ENCODE measurements at regions not wholly inside any gene's neighbourhood (a gene's known extent, or its start where the extent isn't known, plus 50 kb on each side); places are given as distances from the start of the nearest gene placed in this dataset.

GRCh38 chrX:150310417-150310816 is 52.7 kb upstream of the MAMLD1 start:
- ATAC-seq = no peak
- 76 to 93% (median 90%) methylated on average over 4 of the region's 4 CpGs for WGBS, 3 donors
- Histone ChIP-seq H3K9me3 (no peaks in the 10 kb centered on the region), H3K36me3 (ENCODE audit: insufficient read depth in 1 of 2, low read depth in 1 of 2) (no peaks in the 10 kb centered on the region), H3K4me3 (no peak overlapping the region), H3K27me3 (ENCODE audit: insufficient read depth in 3 of 3, low read length in 2 of 3) (no peaks in the 10 kb centered on the region), H3K27ac (no peak overlapping the region), H3K4me1 (no peaks in the 10 kb centered on the region)
- no peak for DNase-seq
- no peak for TF ChIP-seq CTCF (IDR thresholded peaks at IDR 0.05)
- intact Hi-C loops (cut with DNase I) = no loop called here

GRCh38 chrX:150310881-150311280 is 52.2 kb upstream of the MAMLD1 start:
- H3K4me1 ChIP-seq = no peaks in the 10 kb centered on the region
- H3K27me3 ChIP-seq (ENCODE audit: insufficient read depth in 3 of 3, low read length in 2 of 3) = no peaks in the 10 kb centered on the region
- DNase-seq (no peak), ATAC-seq (no peak)
- 78 to 100% (median 96%) methylated on average over 1 of the region's 1 CpG for WGBS, 3 donors
- TF ChIP-seq CTCF (IDR thresholded peaks at IDR 0.05) = no peak
- H3K36me3 ChIP-seq (ENCODE audit: insufficient read depth in 1 of 2, low read depth in 1 of 2) = no peaks in the 10 kb centered on the region
- intact Hi-C loops (cut with DNase I) = no loop called here
- no peak overlapping the region for H3K27ac ChIP-seq
- no peaks in the 10 kb centered on the region for H3K9me3 ChIP-seq
- no peak overlapping the region for H3K4me3 ChIP-seq

GRCh38 chrX:150312931-150313330 is 50.2 kb upstream of the MAMLD1 start:
- TF ChIP-seq CTCF (IDR thresholded peaks at IDR 0.05) = no peak
- Histone ChIP-seq H3K27me3 (ENCODE audit: insufficient read depth in 3 of 3, low read length in 2 of 3) (no peaks in the 10 kb centered on the region), H3K4me3 (no peak overlapping the region), H3K4me1 (no peaks in the 10 kb centered on the region), H3K9me3 (no peaks in the 10 kb centered on the region), H3K36me3 (ENCODE audit: insufficient read depth in 1 of 2, low read depth in 1 of 2) (no peaks in the 10 kb centered on the region), H3K27ac (no peak overlapping the region)
- no peak for ATAC-seq
- WGBS, 3 donors = 64 to 75% (median 67%) methylated on average over 3 of the region's 3 CpGs
- intact Hi-C loops (cut with DNase I) = no loop called here
- DNase-seq = no peak
